Fibroblast of upper back skin (primary cell): ENCODE measurements at regions not wholly inside any gene's neighbourhood (a gene's known extent, or its start where the extent isn't known, plus 50 kb on each side); places are given as distances from the start of the nearest gene placed in this dataset.
A peak's percentile ranks its signal among the peaks of the same experiment; 100 is the strongest.

Experiments
- DNase-seq: peaks from one replicate; pipeline ENCODE4 v3.0.0-alpha.2; 2013

- no peak for DNase-seq
Observed at GRCh38 chr4:102441978-102442911, 58.9 kb upstream of the NFKB1 start.

DNA sequence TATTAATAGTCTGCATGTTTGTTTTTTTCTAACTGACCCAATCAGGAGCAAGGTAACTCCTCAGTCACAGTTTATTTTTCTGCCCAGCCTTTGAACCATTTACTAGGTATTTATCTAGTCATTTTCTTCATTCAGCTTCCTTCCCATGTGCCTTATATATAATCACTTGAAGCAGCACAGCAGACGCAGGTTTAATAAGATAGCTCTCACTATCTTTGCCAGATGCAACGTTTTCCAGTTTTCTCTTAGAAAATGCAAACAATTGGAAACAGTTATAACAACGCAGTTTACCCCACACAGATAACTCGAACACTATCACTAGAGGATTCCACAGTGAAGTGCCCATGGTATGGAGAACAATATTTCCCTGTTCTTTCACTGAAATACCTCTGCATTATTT, 56.4 kb upstream of the NFKB1 start:
- no peak for DNase-seq

- no peak for DNase-seq
Observed at GRCh38 chr4:102445213-102445612, 55.9 kb upstream of the NFKB1 start.

- DNase-seq, result no peak
Observed at GRCh38 chr4:102447413-102447812, 53.7 kb upstream of the NFKB1 start.

GRCh38 chr4:102449751-102450352, 51.3 kb upstream of the NFKB1 start:
- peak; percentile 62 for DNase-seq

DNA sequence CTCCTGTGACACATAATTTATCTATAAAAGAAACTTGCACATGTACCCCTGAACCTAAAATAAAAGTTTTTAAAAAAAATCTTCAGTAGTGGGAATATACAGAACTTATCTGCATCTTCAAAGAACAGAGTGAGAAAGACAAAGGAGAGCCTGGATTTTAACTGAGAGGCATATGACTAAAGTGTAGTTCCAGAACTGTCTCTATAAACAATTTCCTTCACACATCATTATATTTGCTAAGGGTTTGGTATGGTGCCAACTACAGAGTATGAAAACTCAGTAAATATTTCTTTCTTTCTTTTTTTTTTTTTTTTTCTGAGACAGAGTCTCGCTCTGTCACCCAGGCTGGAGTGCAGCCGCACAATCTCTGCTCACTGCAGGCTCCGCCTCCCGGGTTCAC, 49.9 kb upstream of the NFKB1 start:
- DNase-seq, result no peak
